ENCODE measurements at regions not wholly inside any gene's neighbourhood (a gene's known extent, or its start where the extent isn't known, plus 50 kb on each side); places are given as distances from the start of the nearest gene placed in this dataset.
"Not testable (repeated sequence)": the region's sequence is repeated elsewhere in the genome, so short reads cannot be mapped to it uniquely, and the experiment has no call there.

DNA sequence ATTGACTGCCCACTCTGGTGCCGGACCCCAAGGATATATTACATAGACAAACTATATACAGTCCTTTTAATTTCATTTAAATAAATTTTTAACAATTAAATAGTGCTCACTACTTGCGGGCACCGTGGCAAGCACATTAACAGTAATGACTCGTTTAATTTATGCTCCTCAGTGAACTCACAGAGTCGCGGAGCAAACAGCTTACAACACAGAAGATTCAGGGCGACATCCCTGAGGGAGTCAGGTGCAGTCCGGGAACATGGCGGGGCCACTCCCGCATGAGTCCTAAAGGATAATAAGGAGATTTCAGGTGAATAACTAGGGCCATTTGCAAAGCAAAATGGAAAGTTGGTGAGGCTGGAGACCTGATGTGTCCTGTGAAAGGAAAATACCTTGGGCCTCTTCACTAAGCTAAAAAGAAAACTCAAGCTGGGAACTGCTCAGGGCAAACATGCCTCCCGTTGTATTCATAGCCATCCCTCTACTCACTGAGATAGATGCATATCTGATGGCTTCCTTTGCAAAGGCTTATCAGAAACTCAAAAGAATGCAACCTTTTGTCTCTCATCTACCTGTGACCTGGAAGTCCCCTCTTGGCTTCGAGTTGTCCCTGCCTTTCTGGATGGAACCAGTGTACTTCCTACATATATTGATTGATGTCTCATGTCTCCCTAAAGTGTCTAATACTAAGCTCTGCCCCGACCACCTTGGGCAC is 125.6 kb downstream of the KLF6 start:
- no peak for DNase-seq (ENCODE audit: low read depth)

DNA sequence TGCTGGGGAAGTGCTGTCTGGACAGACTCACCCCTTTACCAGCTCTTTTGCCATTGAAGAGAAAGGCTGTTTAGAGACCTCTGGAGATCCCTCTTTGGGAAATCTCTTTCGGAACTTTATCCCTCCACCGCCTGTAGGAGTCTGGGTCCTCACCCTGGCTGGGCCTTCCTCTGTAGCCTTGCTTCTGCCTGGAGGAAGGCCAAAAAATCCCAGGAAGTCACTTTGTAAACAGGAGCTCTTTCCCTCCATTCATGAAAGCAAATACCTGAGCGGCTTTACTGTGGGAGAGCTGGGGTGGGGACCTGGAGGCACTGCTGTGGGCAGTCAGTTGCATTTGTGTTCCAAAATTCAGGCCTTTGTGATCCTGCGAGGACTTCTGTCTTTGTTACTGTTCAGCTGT is 126.2 kb downstream of the KLF6 start:
- no peak for DNase-seq (ENCODE audit: low read depth)

DNA sequence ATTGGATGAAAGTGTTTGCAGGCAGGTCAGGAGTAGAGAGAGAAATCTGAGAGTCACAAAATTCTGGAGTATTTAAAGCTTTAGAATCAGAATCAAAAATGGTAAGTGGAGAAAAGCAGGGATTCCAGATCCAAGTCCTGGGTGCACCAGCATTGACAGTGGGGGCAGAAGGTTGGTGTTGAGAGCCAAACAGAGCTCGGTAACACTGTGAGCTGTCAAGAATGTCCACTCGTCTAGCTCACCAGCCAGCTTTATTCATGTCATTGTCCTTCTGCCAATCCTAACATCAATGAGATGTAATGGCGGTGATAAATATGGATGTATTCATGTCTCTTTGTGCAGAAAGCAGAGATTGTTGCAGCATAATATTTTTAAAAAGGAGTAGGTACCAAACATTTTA is 128.8 kb downstream of the KLF6 start:
- no peak for DNase-seq (ENCODE audit: low read depth)

DNA sequence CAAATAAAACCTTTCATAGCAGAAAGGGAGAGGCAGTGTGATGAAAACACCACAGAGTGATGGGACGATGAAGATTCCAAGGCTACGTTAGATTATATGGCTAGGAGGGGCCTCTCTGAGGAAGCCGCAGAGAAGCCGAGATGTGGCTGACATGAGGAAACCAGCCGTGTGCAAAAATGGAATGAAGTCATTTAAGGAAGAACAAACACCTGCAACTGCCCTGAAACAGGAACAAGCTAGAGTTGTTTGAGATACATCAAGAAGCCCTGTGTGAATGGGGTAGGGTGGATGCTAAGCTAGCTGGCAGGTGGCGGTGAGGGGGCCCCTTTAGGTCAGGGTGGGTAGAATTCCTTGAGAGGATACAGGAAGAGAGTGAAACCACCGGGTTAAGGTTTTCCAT is 129.5 kb downstream of the KLF6 start:
- no peak for DNase-seq (ENCODE audit: low read depth)

DNA sequence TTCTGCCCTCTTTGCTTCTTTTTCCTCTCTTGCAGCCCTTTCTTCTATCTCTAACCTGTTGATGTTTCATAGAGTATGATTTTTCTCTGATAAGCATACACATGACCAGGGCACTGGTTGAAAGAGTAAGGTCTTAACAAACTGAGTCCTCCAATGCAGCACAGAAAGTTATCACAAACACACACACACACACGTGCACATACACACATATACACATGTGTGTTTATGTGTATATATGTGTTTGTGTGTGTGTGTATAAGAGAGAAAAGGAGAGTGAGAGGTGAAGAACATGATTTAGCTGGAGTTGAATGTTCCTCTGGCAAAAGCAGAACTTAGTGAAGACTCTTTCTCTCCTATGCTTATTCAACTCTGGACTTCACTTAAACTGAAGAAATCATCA is 130.0 kb downstream of the KLF6 start:
- DNase-seq (ENCODE audit: low read depth), result no peak

DNA sequence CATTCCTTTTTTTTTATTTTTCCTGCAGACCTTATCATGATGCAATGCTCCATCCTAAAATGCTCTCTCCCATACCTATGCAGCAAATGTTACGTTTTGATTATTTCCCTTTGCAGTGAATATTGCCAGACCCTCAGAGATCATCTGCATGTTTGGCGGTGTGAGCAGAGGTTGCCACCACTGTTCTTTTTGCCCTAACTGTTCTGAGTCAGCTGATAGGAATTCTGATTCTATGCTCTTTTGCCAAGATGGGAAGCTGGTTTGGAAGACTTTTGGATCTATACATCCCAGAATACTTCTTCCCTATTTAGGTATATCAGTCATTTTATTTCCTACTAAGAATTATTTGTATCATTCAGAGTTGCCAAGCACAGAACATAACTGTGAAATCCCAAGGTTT is 130.5 kb downstream of the KLF6 start:
- no peak for DNase-seq (ENCODE audit: low read depth)

DNA sequence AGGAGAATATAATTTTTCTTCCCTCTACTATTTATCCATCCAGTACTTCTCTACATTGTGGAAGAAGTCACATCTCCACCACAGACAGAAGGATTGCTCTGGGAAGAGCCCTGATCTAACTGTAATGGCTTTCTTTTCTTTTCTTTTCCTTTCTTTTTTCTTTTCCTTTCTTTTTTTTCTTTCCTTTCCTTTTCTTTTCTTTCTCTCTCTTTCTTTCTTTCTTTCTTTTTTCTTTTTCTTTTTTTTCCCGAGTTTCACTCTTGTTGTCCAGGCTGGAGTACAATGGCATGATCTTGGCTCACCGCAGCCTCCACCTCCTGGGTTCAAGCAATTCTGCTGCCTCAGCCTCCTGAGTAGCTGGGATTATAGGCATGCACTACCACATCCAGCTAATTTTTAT is 131.7 kb downstream of the KLF6 start:
- not testable (repeated sequence) for DNase-seq (ENCODE audit: low read depth)

DNA sequence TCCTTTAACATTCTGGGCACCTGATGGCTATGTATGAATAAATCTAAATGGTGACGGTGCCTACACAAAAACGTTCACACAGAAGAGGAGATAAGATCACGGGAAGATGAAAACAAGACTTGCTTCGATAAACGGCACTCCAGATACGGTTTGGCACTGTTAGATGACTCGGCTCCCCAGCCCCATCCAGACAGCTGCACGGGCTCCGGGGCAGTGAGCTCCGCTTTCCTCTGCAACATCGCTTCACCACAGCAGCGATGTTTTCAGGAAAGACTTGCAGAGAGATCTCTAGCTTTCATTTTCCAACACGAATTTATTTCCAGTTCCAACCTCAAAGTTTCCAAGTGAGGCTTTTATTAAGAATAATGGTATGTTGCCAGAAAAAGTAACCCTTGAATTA is 132.1 kb downstream of the KLF6 start:
- DNase-seq (ENCODE audit: low read depth), result no peak

DNA sequence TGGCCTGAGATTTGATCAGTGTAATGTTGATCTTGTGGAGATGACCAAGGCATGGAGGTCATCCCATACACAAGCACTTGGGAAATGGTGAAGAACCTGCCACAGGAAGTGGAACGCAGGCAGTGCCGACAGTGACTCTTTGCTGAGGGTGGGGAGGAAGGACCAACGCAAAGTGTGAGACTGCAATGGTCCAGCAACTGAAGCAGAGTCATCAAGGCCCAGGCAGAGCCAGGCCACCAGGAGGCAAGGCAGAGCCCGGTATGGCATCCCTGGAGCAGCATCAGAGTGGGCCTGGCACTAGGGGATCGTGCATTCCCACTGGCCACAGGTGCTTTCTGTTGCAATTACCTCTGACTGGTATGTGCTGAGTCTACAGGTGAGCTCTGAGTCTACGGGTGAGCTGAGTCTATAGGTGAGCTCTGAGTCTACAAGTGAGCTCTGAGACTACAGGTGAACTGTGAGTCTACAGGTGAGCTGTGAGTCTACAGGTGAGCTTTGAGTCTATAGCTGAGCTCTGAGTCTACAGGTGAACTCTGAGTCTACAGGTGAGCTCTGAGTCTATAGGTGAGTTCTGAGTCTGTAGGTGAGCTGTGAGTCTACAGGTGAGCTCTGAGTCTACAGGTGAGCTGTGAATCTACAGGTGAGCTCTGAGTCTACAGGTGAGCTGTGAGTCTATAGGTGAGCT is 132.9 kb downstream of the KLF6 start:
- no peak for DNase-seq (ENCODE audit: low read depth)

DNA sequence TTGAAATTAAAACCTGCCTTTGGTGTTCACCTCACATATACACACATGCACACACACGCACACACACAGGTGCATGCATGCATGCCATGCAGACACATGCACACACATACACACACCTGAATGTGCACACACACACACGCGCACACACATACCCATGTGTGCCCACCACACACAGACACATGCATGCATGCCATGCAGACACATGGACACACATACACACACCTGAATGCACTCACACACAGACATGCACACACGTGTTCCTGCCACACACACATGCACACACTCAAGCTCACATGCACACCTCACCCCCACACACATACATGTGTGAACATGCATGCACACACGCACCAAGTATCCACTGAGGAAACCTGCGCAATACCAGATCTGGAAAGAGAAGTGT is 136.4 kb downstream of the KLF6 start:
- no peak for DNase-seq (ENCODE audit: low read depth)

DNA sequence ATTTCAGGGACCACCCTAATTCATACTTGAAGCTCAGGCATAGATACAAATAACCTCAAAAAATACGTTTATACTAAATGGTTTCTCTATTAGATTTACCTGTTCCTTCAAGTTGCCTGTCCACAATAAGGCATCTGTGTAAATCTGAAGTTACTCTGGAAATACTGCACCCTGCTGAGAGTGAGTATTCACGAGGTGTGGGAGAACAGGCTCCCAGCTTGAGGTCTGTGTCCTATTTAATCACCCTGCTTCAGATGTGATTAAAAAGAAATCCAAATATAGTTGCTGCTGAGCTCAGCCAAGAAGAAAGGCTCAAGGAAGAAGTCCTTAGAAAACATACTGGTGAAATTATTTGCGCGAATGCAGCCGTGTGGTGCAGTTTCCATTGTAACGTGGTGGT is 136.8 kb downstream of the KLF6 start:
- DNase-seq (ENCODE audit: low read depth), result no peak

DNA sequence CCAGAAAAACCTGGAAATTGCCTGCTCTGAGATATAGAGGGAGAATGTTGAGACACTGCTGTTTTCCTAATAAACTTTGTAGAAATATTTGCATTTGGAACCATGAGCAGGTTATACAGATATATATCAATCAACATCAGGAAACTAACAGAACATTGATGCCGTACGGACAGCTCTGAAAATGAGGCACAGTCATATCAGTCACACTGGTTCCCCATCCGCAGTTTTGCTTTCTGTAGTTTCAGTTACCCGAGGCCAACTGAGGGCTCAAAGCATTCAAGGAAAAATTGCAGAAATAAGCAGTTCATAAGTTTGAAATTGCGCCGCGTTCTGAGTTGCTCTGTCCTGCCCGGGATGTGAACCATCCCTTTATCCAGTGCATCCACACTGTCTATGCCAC is 137.9 kb downstream of the KLF6 start:
- DNase-seq (ENCODE audit: low read depth), result no peak

DNA sequence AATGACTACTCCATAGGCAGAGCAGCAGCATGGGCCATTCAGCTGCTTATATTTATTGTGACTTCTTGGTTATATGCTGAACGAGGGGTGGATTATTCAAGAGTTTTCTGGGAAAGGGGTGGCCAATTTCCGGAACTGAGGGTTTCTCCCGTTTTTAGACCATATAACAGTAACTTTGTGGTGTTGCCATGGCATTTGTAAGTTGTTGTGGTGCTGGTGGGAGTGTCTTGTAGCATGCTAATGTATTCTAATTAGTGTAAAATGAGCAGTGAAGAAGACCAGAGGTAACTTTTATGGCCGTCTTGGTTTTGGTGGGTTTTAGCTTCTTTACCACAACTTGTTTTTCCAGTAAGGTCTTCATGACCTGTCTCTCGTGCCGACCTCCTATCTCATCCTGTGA is 139.6 kb downstream of the KLF6 start:
- no peak for DNase-seq (ENCODE audit: low read depth)

DNA sequence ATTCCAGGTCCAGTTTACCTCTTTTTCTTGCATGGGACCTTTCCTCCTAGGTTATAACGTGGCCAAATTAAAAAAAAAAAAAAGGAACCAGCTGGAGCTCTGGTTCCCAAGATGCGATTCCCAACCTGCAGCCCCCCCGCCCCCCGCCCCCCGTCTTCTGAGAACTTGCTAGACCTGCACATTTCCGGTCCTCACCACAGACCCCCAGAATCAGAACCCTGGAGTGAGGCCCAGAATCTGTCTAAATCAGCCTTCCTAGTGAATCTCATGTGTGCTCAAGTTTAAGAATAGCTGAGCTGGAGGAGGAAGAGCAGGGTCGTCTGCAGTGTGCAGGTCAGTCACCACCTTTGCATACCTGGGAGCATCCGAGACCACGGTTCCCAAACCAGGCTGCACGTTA is 144.2 kb downstream of the KLF6 start:
- no peak for DNase-seq (ENCODE audit: low read depth)

DNA sequence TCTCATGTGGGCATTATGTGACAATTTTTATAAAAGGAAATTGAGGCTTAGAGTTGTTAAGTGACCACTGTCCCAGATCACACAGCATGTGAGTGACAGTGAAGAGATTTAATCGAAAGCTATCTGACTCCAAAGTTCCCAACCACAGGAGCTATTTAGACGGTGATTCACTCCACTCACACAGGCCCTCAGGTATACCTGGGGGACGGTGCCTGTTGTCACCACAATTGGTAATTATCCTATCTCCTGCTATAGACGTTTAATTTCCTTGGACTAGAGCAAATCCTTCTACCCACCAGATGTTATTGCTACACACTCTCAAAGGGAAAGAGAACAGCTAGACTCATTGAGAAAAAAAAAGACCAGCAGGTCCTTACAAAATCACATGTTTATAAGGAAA is 145.5 kb downstream of the KLF6 start:
- DNase-seq (ENCODE audit: low read depth), result no peak

DNA sequence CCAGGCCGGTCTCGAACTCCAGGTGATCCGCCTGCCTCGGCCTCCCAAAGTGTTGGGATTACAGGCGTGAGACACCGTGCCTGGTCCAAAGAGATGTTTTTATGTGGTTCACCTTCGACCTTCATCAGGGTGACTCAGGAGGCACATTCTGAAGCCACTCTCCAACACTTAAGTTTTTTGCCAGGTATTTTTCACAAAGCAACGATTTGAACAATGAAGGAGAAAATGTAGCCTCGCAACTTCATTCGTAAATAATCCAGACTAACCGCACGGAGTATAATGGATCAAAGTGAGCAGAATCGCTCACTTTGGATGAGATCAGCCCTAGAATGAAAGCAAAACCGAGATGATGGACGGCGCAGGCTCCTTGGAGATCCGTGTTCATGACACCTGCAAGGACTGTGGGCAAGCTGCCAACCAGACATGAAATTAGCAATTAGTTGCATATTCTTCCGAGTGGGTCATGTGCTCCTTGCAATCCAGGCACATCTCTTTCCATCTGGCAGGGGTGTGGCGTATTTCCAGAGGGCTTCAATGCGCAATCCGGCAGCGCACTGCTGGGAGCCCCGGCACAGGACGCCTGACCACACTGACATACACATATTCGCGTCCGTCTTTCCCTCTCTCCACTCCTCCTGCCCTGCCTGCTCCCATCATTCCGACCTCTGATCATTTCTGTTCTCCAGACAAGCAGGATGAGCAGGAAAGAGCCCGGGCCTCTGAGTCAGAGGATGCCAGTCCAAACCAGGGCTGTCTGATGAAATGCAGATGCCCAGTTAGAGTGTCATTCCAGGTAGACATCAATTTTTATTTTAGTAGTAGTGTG is 148.4 kb downstream of the KLF6 start:
- DNase-seq (ENCODE audit: low read depth), result no peak

DNA sequence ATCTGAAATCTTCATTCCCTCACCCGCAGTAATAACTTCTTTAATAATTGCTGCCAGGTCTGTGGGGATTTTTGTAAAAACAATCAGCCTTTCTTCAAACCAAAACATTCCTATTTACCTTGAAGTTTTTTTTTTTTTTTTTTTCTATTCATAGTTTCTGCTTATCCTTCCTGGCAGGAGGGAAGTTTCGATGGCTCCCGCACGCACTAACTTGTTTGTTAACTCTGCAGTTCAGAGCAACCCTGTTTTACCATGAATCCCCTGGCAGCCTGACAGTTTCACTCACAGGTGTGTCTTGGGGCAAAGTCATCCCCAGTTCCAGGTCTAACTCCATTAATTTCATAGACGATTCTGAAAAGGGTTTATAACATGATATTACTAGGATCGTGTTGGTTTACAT is 149.3 kb downstream of the KLF6 start:
- DNase-seq (ENCODE audit: low read depth), result no peak

DNA sequence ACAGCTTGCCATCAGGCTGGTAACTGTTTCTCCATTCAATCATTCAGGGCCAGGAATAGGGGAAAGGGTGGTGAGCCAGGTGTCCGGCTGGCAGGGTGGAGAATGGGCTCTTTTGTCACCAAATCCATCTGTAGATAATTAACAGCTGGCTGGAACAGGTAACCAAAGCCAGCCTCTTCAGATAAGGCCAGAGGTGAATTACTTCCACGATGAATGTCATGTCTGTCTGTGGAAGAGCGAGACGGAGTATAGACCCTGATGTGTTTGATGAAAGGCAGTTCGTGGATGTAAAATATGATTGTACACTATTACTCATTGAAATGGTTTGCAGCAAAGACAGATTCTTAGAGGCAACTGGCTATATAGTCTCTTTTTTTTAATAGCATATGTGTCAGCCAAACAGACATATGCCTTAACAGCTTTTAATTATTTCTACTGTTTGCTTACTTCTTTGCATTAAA is 149.8 kb downstream of the KLF6 start:
- DNase-seq (ENCODE audit: low read depth), result no peak

DNA sequence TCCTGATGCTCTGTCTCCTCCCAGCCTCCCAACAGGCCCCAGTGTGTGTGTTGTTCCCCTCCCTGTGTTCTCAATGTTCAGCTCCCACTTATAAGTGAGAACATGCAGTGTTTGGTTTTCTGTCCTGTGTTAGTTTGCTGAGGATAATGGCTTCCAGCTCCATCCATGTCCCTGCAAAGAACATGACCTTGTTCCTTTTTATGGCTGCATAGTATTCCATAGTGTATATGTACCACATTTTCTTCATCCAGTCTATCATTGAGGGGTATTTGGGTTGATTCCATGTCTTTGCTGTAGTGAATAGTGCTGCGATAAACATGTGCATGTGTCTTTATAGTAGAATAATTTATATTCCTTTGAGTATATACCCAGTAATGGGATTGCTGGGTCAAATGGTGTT is 150.4 kb downstream of the KLF6 start:
- DNase-seq (ENCODE audit: low read depth), result not testable (repeated sequence)

DNA sequence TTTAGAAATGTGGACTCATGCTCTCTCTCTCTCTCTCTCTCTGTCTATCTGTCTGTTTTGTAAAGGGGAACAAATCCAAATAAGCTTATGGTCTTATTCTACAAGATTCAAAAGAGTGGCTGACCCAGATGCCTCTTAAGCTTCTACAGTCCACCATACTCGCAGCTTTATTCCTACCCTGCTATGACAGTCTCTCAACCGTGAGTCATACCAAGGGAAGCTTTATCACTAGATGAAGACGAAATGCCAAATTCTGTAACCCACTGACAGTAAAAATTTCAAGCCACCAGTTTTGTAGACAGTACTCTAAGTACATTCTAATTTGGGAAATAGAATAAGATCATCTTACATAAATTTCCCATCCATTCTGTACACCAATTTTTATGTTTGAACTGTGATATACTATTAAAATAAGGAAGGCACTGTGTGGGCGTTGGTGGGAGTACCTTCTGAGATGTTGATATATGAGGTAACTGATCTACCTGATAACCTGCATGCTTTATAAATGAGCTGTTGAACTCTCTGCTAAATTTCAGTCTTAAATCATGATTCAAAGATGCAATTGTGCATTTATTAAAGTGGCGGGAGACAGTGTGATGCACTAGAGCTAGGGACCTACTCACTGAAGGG is 153.2 kb downstream of the KLF6 start:
- DNase-seq (ENCODE audit: low read depth), result no peak

DNA sequence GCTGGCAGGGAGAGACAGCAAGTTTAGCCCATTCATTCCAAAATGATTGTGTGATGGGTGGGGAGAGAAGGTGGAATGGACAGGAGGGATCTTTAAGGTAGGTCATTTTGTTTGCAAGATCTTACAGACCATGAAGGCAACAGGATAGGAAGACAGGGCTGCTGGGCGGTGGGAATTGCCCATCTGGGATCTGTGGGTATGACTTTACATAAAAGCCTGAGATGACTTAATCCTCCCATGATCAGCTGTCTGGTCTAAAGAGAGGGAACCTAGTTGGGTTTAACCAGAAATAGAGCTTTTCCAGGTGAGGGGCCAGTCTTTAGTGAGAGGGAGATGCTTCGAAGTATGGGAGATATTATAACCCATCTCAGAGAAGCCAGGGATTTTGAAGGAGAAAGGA is 153.7 kb downstream of the KLF6 start:
- DNase-seq (ENCODE audit: low read depth), result no peak

DNA sequence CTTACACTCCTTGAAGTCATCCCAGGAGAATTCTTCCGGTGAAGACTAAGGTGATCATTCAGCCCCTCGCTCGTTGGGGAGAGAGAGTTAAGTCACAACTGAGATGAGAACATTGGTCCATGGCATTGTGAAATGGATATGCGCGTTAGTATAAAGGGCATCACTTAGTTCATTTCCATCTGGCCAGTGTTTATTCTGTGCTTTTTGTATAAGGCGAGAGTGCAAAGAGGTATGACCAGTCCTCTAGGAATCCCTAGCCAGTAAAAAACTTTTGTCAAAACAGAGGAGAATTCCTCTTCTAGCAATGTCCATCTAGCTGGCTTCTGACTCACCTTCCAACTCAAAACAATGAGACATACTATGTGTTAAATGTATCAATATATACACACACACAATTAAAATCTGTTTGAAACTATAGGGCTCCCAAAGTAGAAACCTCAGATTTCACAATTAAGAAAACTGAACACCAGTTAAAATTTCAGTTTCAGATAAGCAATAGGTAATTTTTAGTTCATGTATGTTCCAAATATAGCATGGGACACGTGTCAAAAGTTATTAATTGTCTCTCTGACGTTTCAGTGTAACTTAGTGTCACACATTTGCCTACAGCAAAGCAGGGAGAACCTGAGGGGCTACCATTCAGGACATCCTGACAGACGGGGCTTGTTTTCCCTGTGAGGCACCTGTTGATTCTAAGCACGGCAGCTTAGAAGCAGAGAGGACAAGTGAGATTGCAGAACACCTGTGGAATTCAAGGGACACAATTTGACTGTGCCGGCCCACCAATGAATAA is 158.9 kb downstream of the KLF6 start:
- no peak for DNase-seq (ENCODE audit: low read depth)
